Activated CD4-positive, alpha-beta T cell treated with anti-CD3 and anti-CD28 coated beads, Interleukin-2, amount 10 ng/mL, durations not matched to agents 7 days and 5 days (primary cell): ENCODE measurements at regions not wholly inside any gene's neighbourhood (a gene's known extent, or its start where the extent isn't known, plus 50 kb on each side); places are given as distances from the start of the nearest gene placed in this dataset.

Experiments
- CTCF ChIA-PET: fragments of 350-600 bp; sonication (Branson Sonifier 250); formaldehyde crosslinking; loops from one replicate; lab custom pipeline; 2021; ENCODE audit warnings: antibody characterized with exemption; lab: Charles Lee
- POLR2A ChIA-PET: fragments of 350-600 bp; sonication (Branson Sonifier 250); formaldehyde crosslinking; loops from one replicate; lab custom pipeline; 2021; ENCODE audit warnings: antibody characterized with exemption; lab: Charles Lee
- DNase-seq: peaks from one replicate; pipeline ENCODE4 v3.0.0-alpha.2; 2020
- H3K27ac Mint-ChIP-seq: one replicate; pipeline ENCODE4 v1.8.0; 2021; ENCODE audit warnings: mild to moderate bottlenecking, moderate library complexity, mixed read lengths
- H3K27me3 Mint-ChIP-seq: one replicate; pipeline ENCODE4 v1.8.0; 2021; ENCODE audit warnings: mixed read lengths
- H3K36me3 Mint-ChIP-seq: one replicate; pipeline ENCODE4 v1.8.0; 2021; ENCODE audit warnings: low read depth, mixed read lengths
- H3K4me1 Mint-ChIP-seq: one replicate; pipeline ENCODE4 v1.8.0; 2021; ENCODE audit warnings: mixed read lengths
- H3K4me3 Mint-ChIP-seq: one replicate; pipeline ENCODE4 v1.8.0; 2021; ENCODE audit warnings: mild to moderate bottlenecking, moderate library complexity, mixed read lengths
- H3K9me3 Mint-ChIP-seq: one replicate; pipeline ENCODE4 v1.8.0; 2021; ENCODE audit warnings: mixed read lengths

- peaks cover 2% of the 10 kb centered on the region for H3K9me3 Mint-ChIP-seq
- H3K36me3 Mint-ChIP-seq = no peaks in the 10 kb centered on the region
- ChIA-PET CTCF (interaction anchor here (0.8 kb wide), 1 partner anchor 25 kb away, joined by 3 read pairs; no protein-coding TSS in a partner anchor), POLR2A (no interaction called here)
- H3K27ac Mint-ChIP-seq = no peak overlapping the region
- peaks cover 5% of the 10 kb centered on the region for H3K4me1 Mint-ChIP-seq
- no peak overlapping the region for H3K4me3 Mint-ChIP-seq
- no peaks in the 10 kb centered on the region for H3K27me3 Mint-ChIP-seq
- DNase-seq = no peak
Observed at GRCh38 chr10:43863270-43863669, 214.6 kb upstream of the ZNF32 start.

- ChIA-PET POLR2A (no interaction called here), CTCF (no interaction called here)
- DNase-seq = no peak
- H3K9me3 Mint-ChIP-seq = peaks cover 2% of the 10 kb centered on the region
- no peaks in the 10 kb centered on the region for H3K27me3 Mint-ChIP-seq
- no peak overlapping the region for H3K4me3 Mint-ChIP-seq
- no peaks in the 10 kb centered on the region for H3K36me3 Mint-ChIP-seq
- no peak overlapping the region for H3K27ac Mint-ChIP-seq
- H3K4me1 Mint-ChIP-seq = peaks cover 5% of the 10 kb centered on the region
Observed at GRCh38 chr10:43862756-43863155, 214.1 kb upstream of the ZNF32 start.

- ChIA-PET POLR2A (no interaction called here), CTCF (interaction anchor here (1.5 kb wide), 1 partner anchor 173 kb away, joined by 3 read pairs; no protein-coding TSS in a partner anchor)
- Mint-ChIP-seq H3K27ac (no peak overlapping the region), H3K27me3 (no peaks in the 10 kb centered on the region), H3K36me3 (no peaks in the 10 kb centered on the region), H3K4me3 (no peak overlapping the region), H3K4me1 (peaks cover 5% of the 10 kb centered on the region), H3K9me3 (peaks cover 2% of the 10 kb centered on the region)
- DNase-seq = no peak
Observed at GRCh38 chr10:43861966-43862751, 213.5 kb upstream of the ZNF32 start.

GRCh38 chr10:43859016-43859525 lies 210.4 kb upstream of the ZNF32 start:
- ChIA-PET CTCF (interaction anchor here (1.1 kb wide), 1 partner anchor 10 kb away, joined by 3 read pairs; no protein-coding TSS in a partner anchor), POLR2A (no interaction called here)
- Mint-ChIP-seq H3K9me3 (peaks cover 2% of the 10 kb centered on the region), H3K36me3 (no peaks in the 10 kb centered on the region), H3K4me3 (no peak overlapping the region), H3K27ac (no peak overlapping the region), H3K27me3 (no peaks in the 10 kb centered on the region), H3K4me1 (peaks cover 5% of the 10 kb centered on the region)
- DNase-seq = no peak

- DNase-seq = no peak
- H3K27me3 Mint-ChIP-seq = no peaks in the 10 kb centered on the region
- peaks cover 5% of the 10 kb centered on the region for H3K4me1 Mint-ChIP-seq
- H3K27ac Mint-ChIP-seq = no peak overlapping the region
- no peaks in the 10 kb centered on the region for H3K36me3 Mint-ChIP-seq
- peaks cover 2% of the 10 kb centered on the region for H3K9me3 Mint-ChIP-seq
- POLR2A ChIA-PET = no interaction called here
- CTCF ChIA-PET = no interaction called here
- H3K4me3 Mint-ChIP-seq = no peak overlapping the region
Observed at GRCh38 chr10:43857931-43858315, 209.2 kb upstream of the ZNF32 start.

GRCh38 chr10:43857206-43857930 lies 208.7 kb upstream of the ZNF32 start:
- H3K4me1 Mint-ChIP-seq = peaks cover 5% of the 10 kb centered on the region
- ChIA-PET POLR2A (no interaction called here), CTCF (no interaction called here)
- H3K27me3 Mint-ChIP-seq = no peaks in the 10 kb centered on the region
- H3K9me3 Mint-ChIP-seq = peaks cover 2% of the 10 kb centered on the region
- DNase-seq = no peak
- no peaks in the 10 kb centered on the region for H3K36me3 Mint-ChIP-seq
- H3K27ac Mint-ChIP-seq = no peak overlapping the region
- H3K4me3 Mint-ChIP-seq = no peak overlapping the region

GRCh38 chr10:43856299-43856698 lies 207.6 kb upstream of the ZNF32 start:
- no peaks in the 10 kb centered on the region for H3K27me3 Mint-ChIP-seq
- no peak overlapping the region for H3K27ac Mint-ChIP-seq
- ChIA-PET POLR2A (no interaction called here), CTCF (interaction anchor here (0.7 kb wide), 1 partner anchor 101 kb away, joined by 4 read pairs; no protein-coding TSS in a partner anchor)
- H3K4me1 Mint-ChIP-seq = no peaks in the 10 kb centered on the region
- H3K4me3 Mint-ChIP-seq = no peak overlapping the region
- no peaks in the 10 kb centered on the region for H3K9me3 Mint-ChIP-seq
- no peaks in the 10 kb centered on the region for H3K36me3 Mint-ChIP-seq
- no peak for DNase-seq

GRCh38 chr10:43855667-43856210 lies 207.1 kb upstream of the ZNF32 start:
- H3K27ac Mint-ChIP-seq = no peak overlapping the region
- no peak overlapping the region for H3K4me3 Mint-ChIP-seq
- no peak for DNase-seq
- ChIA-PET POLR2A (no interaction called here), CTCF (no interaction called here)
- no peaks in the 10 kb centered on the region for H3K9me3 Mint-ChIP-seq
- H3K36me3 Mint-ChIP-seq = no peaks in the 10 kb centered on the region
- no peaks in the 10 kb centered on the region for H3K4me1 Mint-ChIP-seq
- H3K27me3 Mint-ChIP-seq = no peaks in the 10 kb centered on the region

GRCh38 chr10:43854007-43854406 lies 205.3 kb upstream of the ZNF32 start:
- Mint-ChIP-seq H3K27me3 (no peaks in the 10 kb centered on the region), H3K36me3 (no peaks in the 10 kb centered on the region), H3K27ac (no peak overlapping the region), H3K4me3 (no peak overlapping the region), H3K4me1 (no peaks in the 10 kb centered on the region), H3K9me3 (no peaks in the 10 kb centered on the region)
- CTCF ChIA-PET = interaction anchor here (0.6 kb wide), 1 partner anchor 359 kb away, joined by 4 read pairs; no protein-coding TSS in a partner anchor
- DNase-seq = no peak
- POLR2A ChIA-PET = no interaction called here

- no peak for DNase-seq
- H3K27ac Mint-ChIP-seq = no peak overlapping the region
- H3K36me3 Mint-ChIP-seq = no peaks in the 10 kb centered on the region
- ChIA-PET POLR2A (no interaction called here), CTCF (no interaction called here)
- no peak overlapping the region for H3K4me3 Mint-ChIP-seq
- H3K9me3 Mint-ChIP-seq = no peaks in the 10 kb centered on the region
- H3K4me1 Mint-ChIP-seq = no peaks in the 10 kb centered on the region
- no peaks in the 10 kb centered on the region for H3K27me3 Mint-ChIP-seq
Observed at GRCh38 chr10:43853369-43853768, 204.7 kb upstream of the ZNF32 start.

GRCh38 chr10:43852644-43853214 lies 204.0 kb upstream of the ZNF32 start:
- CTCF ChIA-PET = no interaction called here
- Mint-ChIP-seq H3K27me3 (no peaks in the 10 kb centered on the region), H3K9me3 (no peaks in the 10 kb centered on the region), H3K4me1 (no peaks in the 10 kb centered on the region), H3K27ac (no peak overlapping the region), H3K4me3 (no peak overlapping the region), H3K36me3 (no peaks in the 10 kb centered on the region)
- POLR2A ChIA-PET = no interaction called here
- DNase-seq = no peak

GRCh38 chr10:43852149-43852548 lies 203.5 kb upstream of the ZNF32 start:
- ChIA-PET CTCF (no interaction called here), POLR2A (no interaction called here)
- Mint-ChIP-seq H3K27me3 (no peaks in the 10 kb centered on the region), H3K36me3 (no peaks in the 10 kb centered on the region), H3K4me3 (no peak overlapping the region), H3K27ac (no peak overlapping the region), H3K9me3 (no peaks in the 10 kb centered on the region), H3K4me1 (peaks cover 4% of the 10 kb centered on the region)
- DNase-seq = no peak
